ENCODE measurements at regions not wholly inside any gene's neighbourhood (a gene's known extent, or its start where the extent isn't known, plus 50 kb on each side); places are given as distances from the start of the nearest gene placed in this dataset.
"Not testable (repeated sequence)": the region's sequence is repeated elsewhere in the genome, so short reads cannot be mapped to it uniquely, and the experiment has no call there.

GRCh38 chr14:51366866-51367599 lies 127.0 kb downstream of the TMX1 start:
- not testable (repeated sequence) for TF ChIP-seq CTCF (IDR thresholded peaks at IDR 0.05); EP300 (IDR thresholded peaks at IDR 0.05; ENCODE audit: borderline replicate concordance in 1 of 2, low read depth in 1 of 2, low read length in 1 of 2); REST (IDR thresholded peaks at IDR 0.05; ENCODE audit: low read depth, low read length); YY1 (IDR thresholded peaks at IDR 0.05; ENCODE audit: low read depth); GABPA (IDR thresholded peaks at IDR 0.05; ENCODE audit: low read depth); USF2 (IDR thresholded peaks at IDR 0.05; ENCODE audit: borderline replicate concordance, low read depth, low read length); MAX (IDR thresholded peaks at IDR 0.05; ENCODE audit: low read depth)

Measured in SK-N-SH (cell line).